Mucosa of descending colon (tissue), 3 donors: ENCODE measurements at regions not wholly inside any gene's neighbourhood (a gene's known extent, or its start where the extent isn't known, plus 50 kb on each side); places are given as distances from the start of the nearest gene placed in this dataset.
A peak's percentile ranks its signal among the peaks of the same experiment; 100 is the strongest.

ENCODE experiments used
- ATAC-seq: fragments of 200-7000 bp; cut with Tn5 transposase; one replicate; pipeline ENCODE4 v1.9.1; 2020; ENCODE audit warnings: mild to moderate bottlenecking, moderate library complexity
- DNase-seq, 3 donors: peaks; one replicate each; pipeline ENCODE4 v3.0.0-alpha.2; 2020
- H3K36me3 ChIP-seq: fragments of 200-600 bp; one replicate; pipeline ENCODE4 v1.8.0; 2021; ENCODE audit warnings: low read depth, mild to moderate bottlenecking
- H3K4me1 ChIP-seq: fragments of 200-600 bp; one replicate; pipeline ENCODE4 v1.8.0; 2021; ENCODE audit warnings: low read depth, mild to moderate bottlenecking
- H3K4me3 ChIP-seq: fragments of 200-600 bp; one replicate; pipeline ENCODE4 v1.8.0; 2021; ENCODE audit warnings: mild to moderate bottlenecking
- H3K9me3 ChIP-seq: fragments of 200-600 bp; one replicate; pipeline ENCODE4 v1.8.0; 2021; ENCODE audit warnings: mild to moderate bottlenecking
- intact Hi-C, 2 donors: fragments of 100-400 bp; cut with DNase I in 1 of 2; cut with micrococcal nuclease in 1 of 2; formaldehyde crosslinking; loops; one replicate each; pipeline versions ENCODE4 v1.11.0 to v1.11.1; 2022; cut with DNase I, micrococcal nuclease
- TF ChIP-seq, protein P1 (sequence below): fragments of 200-600 bp; IDR thresholded peaks from one replicate; pipeline ENCODE4 v1.8.0; 2022; ENCODE audit warnings: antibody characterized with exemption, mild to moderate bottlenecking
- donor health status: DM: no; HTN: no; CAD: no; lungs with moderate emphysema.
- donor health status: DM: no; HTN: no; CAD: no.
- donor health status: DM: no; HTN: yes; CAD: no.

DNA sequence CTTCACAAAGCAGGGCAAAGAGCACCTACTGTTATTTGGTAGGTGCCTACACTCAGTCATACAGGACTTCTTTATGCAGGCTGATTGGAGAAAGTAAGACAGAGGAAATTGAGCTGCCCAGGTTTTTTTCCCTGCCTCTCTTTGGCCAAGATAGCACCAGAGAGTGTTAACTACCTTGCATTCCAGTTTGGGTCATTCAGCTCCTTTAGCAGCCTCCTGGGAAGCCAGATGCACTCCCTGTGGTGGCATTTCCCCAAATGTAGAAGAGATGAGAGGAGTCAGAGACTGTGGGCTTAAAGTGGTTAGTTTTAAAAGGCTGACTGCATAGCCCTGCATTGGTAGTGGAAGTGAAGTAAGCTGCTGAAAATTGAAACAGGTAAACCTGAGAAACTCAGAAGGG is 358.4 kb downstream of the BCKDHB start:
- H3K9me3 ChIP-seq = no peaks in the 10 kb centered on the region
- H3K4me3 ChIP-seq = no peak overlapping the region
- intact Hi-C loops = no loop called here
- ATAC-seq (no peak), DNase-seq (no peak)
- TF ChIP-seq, protein P1, sequence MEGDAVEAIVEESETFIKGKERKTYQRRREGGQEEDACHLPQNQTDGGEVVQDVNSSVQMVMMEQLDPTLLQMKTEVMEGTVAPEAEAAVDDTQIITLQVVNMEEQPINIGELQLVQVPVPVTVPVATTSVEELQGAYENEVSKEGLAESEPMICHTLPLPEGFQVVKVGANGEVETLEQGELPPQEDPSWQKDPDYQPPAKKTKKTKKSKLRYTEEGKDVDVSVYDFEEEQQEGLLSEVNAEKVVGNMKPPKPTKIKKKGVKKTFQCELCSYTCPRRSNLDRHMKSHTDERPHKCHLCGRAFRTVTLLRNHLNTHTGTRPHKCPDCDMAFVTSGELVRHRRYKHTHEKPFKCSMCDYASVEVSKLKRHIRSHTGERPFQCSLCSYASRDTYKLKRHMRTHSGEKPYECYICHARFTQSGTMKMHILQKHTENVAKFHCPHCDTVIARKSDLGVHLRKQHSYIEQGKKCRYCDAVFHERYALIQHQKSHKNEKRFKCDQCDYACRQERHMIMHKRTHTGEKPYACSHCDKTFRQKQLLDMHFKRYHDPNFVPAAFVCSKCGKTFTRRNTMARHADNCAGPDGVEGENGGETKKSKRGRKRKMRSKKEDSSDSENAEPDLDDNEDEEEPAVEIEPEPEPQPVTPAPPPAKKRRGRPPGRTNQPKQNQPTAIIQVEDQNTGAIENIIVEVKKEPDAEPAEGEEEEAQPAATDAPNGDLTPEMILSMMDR = no peak
- H3K4me1 ChIP-seq = no peaks in the 10 kb centered on the region
- H3K36me3 ChIP-seq = no peaks in the 10 kb centered on the region

DNA sequence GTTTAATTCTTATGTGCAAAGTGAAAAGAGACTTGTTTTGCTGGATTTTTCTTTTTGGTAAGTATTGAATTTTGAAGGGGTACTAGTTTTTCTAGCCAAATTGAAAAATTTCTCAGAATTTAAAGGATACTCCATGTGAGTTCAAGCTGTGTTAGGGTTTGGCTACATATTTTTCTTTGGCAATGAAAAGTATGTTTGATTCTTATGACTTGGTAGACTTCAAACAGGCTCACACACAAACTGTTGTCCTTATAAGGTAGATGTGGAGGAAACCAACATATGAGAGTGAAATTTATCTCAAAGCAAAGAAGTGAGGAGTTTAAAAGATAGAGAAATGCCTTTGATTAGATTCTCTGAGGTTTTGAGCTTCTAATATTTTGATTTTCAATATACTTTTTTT is 356.7 kb downstream of the BCKDHB start:
- intact Hi-C loops = no loop called here

DNA sequence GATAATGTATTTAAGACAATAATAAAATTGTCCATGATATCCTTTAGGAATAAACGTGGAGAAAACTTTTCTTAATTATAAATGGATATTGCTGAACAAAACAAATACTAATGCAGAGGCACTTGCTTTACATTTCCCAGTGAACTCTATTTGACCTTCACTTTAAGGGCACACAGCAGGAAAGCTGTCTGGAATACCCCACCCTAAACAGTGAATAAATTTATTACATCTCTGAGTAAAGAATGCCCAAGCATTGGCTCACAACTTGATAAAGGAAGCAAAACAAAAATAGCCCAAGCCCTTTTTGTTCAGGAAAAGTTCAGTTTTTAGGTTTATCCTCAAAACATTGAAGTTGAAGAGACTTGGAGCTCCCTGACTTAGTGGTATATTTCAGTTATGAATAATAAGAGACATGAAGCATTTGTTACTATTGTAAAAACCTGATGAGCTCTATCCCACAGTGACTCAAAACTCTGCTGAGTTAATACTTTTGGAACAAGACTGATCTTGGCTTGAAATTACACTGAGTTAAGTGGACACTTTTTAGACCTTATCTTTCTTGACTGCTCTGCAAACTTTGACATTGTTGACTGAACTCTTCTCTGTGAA is 353.9 kb downstream of the BCKDHB start:
- DNase-seq (no peak), ATAC-seq (no peak)
- Histone ChIP-seq H3K4me1 (no peaks in the 10 kb centered on the region), H3K4me3 (no peak overlapping the region), H3K9me3 (no peaks in the 10 kb centered on the region), H3K36me3 (no peaks in the 10 kb centered on the region)
- TF ChIP-seq, protein P1 = no peak
- intact Hi-C loops = no loop called here

More for the DNA sequence above, 356.7 kb downstream of the BCKDHB start:
- H3K36me3 ChIP-seq = no peaks in the 10 kb centered on the region
- no peaks in the 10 kb centered on the region for H3K4me1 ChIP-seq
- no peak overlapping the region for H3K4me3 ChIP-seq
- DNase-seq (no peak), ATAC-seq (no peak)
- H3K9me3 ChIP-seq = no peaks in the 10 kb centered on the region
- TF ChIP-seq, protein P1 = no peak

DNA sequence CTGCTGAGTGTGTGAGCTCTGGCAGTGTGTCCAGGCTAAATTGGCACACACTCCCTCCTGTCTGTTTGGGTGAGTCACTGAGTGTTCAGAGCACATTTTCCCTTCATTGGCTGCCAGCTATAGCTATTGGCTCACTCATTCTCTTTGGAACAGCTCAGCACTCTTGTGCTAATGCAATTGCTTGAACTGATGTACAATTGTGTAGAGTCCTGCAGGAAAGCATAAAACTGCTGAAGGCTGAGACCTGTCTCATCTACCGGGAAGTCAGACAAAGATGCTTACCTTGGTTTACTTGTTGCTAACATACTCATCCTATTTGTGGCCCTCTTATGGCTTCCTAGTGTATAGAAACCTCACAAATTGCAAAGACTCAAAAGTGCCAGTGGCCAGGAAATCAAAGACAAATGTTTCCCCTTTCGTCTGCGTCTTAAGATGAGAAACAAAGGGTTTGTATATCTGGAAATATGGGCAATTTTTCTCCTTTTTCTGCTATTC is 351.0 kb downstream of the BCKDHB start:
- no peaks in the 10 kb centered on the region for H3K9me3 ChIP-seq
- H3K4me1 ChIP-seq = no peaks in the 10 kb centered on the region
- intact Hi-C loops = no loop called here
- no peaks in the 10 kb centered on the region for H3K36me3 ChIP-seq
- ATAC-seq (peak; percentile 90), DNase-seq (peak in 1 of 3 donors; percentile 29)
- TF ChIP-seq, protein P1 = no peak
- no peak overlapping the region for H3K4me3 ChIP-seq

DNA sequence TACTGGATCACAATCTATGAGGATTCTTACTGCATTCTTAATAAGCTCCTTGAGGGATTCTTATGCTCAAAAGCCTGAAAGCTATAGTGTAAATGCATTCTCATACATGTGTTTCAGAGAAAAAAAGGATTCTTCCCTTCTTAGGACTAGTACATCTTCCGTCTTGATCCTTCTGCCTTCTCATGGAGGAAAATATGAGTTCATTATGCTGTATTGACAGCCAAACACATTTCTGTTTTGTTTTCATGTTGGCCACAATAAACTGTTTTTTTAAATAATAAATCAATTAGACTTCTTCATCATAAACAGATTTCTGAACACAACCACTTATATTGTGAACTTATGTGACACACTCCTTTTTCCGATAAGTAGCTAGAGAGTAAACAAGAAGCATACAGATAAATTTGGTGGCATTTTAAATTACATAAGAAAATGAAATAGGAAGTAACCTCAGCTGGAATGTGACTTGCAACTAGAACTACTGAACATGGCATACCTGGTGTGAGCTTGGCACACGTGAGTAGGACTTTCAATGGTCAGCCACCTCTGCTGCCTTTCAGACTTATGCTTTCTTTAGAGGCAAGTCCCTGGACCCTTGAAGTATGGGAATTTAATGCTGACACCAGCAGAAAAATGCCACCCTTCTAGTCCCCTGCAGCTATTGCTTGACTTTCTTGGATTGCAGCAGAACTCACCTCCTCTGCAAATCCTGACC is 350.4 kb downstream of the BCKDHB start:
- intact Hi-C loops = no loop called here
- Histone ChIP-seq H3K36me3 (no peaks in the 10 kb centered on the region), H3K4me3 (no peak overlapping the region), H3K4me1 (no peaks in the 10 kb centered on the region), H3K9me3 (no peaks in the 10 kb centered on the region)
- TF ChIP-seq, protein P1 = no peak
- no peak for DNase-seq
- no peak for ATAC-seq
